GM23248 (cell line): ENCODE measurements at regions not wholly inside any gene's neighbourhood (a gene's known extent, or its start where the extent isn't known, plus 50 kb on each side); places are given as distances from the start of the nearest gene placed in this dataset.

Experiments used
- EZH2 ChIP-seq: fragments of 200-600 bp; sonication (generic); IDR thresholded peaks from 2 replicates; pipeline ENCODE4 v1.6.1; 2018; ENCODE audit warnings: antibody characterized with exemption, mild to moderate bottlenecking; ENCODE audit not compliant: insufficient read depth, poor library complexity, severe bottlenecking
- EZH2phosphoT487 ChIP-seq: fragments of 200-600 bp; sonication (generic); IDR thresholded peaks from 2 replicates; pipeline ENCODE4 v1.6.1; 2018; ENCODE audit warnings: antibody characterized with exemption, moderate library complexity, mild to moderate bottlenecking, low read depth; ENCODE audit not compliant: insufficient read depth

DNA sequence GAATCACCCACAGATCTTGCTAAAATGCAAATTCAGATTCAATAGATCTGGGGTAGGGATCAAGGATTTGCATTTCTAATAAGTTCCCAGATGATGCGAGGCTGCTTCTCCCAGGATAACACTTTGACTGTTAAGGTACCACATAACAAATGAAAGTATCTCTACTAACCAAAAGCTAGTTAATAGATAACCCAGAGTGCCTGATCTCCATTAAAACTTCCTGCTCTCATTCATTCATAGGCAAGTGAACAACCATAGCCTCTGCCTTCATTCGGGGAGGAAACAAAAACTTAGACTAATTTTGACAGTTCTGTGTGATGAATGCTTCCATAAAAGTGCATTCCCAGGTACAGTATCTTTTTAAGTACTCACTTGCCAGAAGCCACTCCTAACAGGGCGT is 265.6 kb upstream of the BTBD3 start:
- TF ChIP-seq EZH2phosphoT487 (no peak), EZH2 (no peak)
